ENCODE measurements at regions not wholly inside any gene's neighbourhood (a gene's known extent, or its start where the extent isn't known, plus 50 kb on each side); places are given as distances from the start of the nearest gene placed in this dataset.

GRCh38 chr16:85996843-85997242 lies 97.9 kb downstream of the IRF8 start:
- TF ChIP-seq CTCF (optimal IDR thresholded peaks at IDR 0.05 in 1 of 3, IDR thresholded peaks at IDR 0.05 in 1 of 3, conservative IDR thresholded peaks at IDR 0.05 in 1 of 3; ENCODE audit: extremely low read depth in 1 of 3, insufficient read depth in 2 of 3, low read length in 3 of 3) (no peak), EZH2 (IDR thresholded peaks at IDR 0.05; ENCODE audit: low read length) (no peak)

Measured in keratinocyte (primary cell).